Adrenal gland (tissue), 9 donors: ENCODE measurements at regions not wholly inside any gene's neighbourhood (a gene's known extent, or its start where the extent isn't known, plus 50 kb on each side); places are given as distances from the start of the nearest gene placed in this dataset.

Source experiments
- DNase-seq, 7 donors: peaks; one replicate each; pipeline ENCODE4 v3.0.0-alpha.2; 2019 to 2020
- H3K27ac ChIP-seq, 5 donors: fragments of 200-600 bp; sonication (generic) in 4 of 5; 1 replicate in 3 of 5; 2 replicates in 2 of 5; pipeline versions ENCODE4 v1.5.1 to v1.8.0; 2016 to 2020; ENCODE audit warnings: mild to moderate bottlenecking in 1 of 5
- H3K27me3 ChIP-seq: fragments of 200-600 bp; 2 replicates; pipeline ENCODE4 v1.8.0; 2021
- H3K36me3 ChIP-seq, 2 donors: fragments of 200-600 bp; replicated peaks in 1 of 2; 1 replicate in 1 of 2; 2 replicates in 1 of 2; pipeline versions ENCODE4 v1.5.1 to v1.8.0; 2018 to 2022
- H3K4me1 ChIP-seq, 2 donors: fragments of 200-600 bp; replicated peaks in 1 of 2; 1 replicate in 1 of 2; 2 replicates in 1 of 2; pipeline versions ENCODE4 v1.5.1 to v1.8.0; 2018 to 2021
- H3K4me3 ChIP-seq, 4 donors: fragments of 200-600 bp; sonication (generic) in 3 of 4; one replicate each; pipeline ENCODE4 v1.5.1; 2016 to 2018
- H3K9me3 ChIP-seq, 3 donors: fragments of 200-600 bp; sonication (generic) in 1 of 3; replicated peaks in 1 of 3; 1 replicate in 2 of 3; 2 replicates in 1 of 3; pipeline versions ENCODE4 v1.5.1 to v1.8.0; 2016 to 2021
- CTCF ChIP-seq, 6 experiments: fragments of 450-650 bp in 4 of 6; fragments of 200-600 bp in 2 of 6; sonication (generic) in 1 of 6; IDR thresholded peaks; 1 replicate in 5 of 6; 2 replicates in 1 of 6; pipeline versions ENCODE4 v1.5.1 to v1.8.0; 2016 to 2021; ENCODE audit warnings: antibody characterized with exemption in 6 of 6, mild to moderate bottlenecking in 2 of 6, moderate library complexity in 1 of 6
- POLR2A ChIP-seq, 2 donors: fragments of 450-650 bp; IDR thresholded peaks; one replicate each; pipeline ENCODE4 v1.6.1; 2017; ENCODE audit warnings: antibody characterized with exemption in 2 of 2, mild to moderate bottlenecking in 2 of 2, moderate library complexity in 1 of 2
- WGBS, 4 donors: extraction: QIAGEN DNeasy Blood & Tissue Kit in 2 of 4; methylation state at CpG; one replicate each; pipeline versions ENCODE4 v1.1.5 to v1.1.7; 2013 to 2017; 5-methylcytosine and 5-hydroxymethylcytosine counted together
- intact Hi-C, 2 donors: fragments of 100-400 bp; cut with DNase I; formaldehyde crosslinking; loops; one replicate each; pipeline versions ENCODE4 v1.14.1 to v1.15.0; 2022 to 2023
- donor health status: healthy with polysubstance abuse.
- donor health status: Bipolar disorder and iron deficiency.
- donor health status: DM: yes; HTN: yes; CAD: no.
- donor health status: DM: no; HTN: no; CAD: no.
- donor health status: DM: no; HTN: no; CAD: no.

- no peak overlapping the region for H3K4me3 ChIP-seq
- H3K4me1 ChIP-seq: no peaks in the 10 kb centered on the region
- no peaks in the 10 kb centered on the region for H3K36me3 ChIP-seq
- TF ChIP-seq CTCF (IDR thresholded peaks at IDR 0.05) (no peak), POLR2A (IDR thresholded peaks at IDR 0.05) (no peak)
- no peaks in the 10 kb centered on the region for H3K9me3 ChIP-seq
- H3K27me3 ChIP-seq: no peaks in the 10 kb centered on the region
- no peak for DNase-seq
- intact Hi-C loops: no loop called here
- no peak overlapping the region for H3K27ac ChIP-seq
- WGBS, 4 donors: 40 to 74% (median 57%) methylated on average over 1 of the region's 1 CpG
Observed at GRCh38 chr1:96104506-96104905, 617.1 kb upstream of the PTBP2 start.

- TF ChIP-seq CTCF (IDR thresholded peaks at IDR 0.05) (no peak), POLR2A (IDR thresholded peaks at IDR 0.05) (no peak)
- intact Hi-C loops: no loop called here
- Histone ChIP-seq H3K36me3 (no peaks in the 10 kb centered on the region), H3K27ac (no peak overlapping the region), H3K4me1 (no peaks in the 10 kb centered on the region), H3K4me3 (no peak overlapping the region), H3K9me3 (no peaks in the 10 kb centered on the region), H3K27me3 (no peaks in the 10 kb centered on the region)
- DNase-seq: no peak
- WGBS, 4 donors: 29 to 36% (median 35%) methylated on average over 3 of the region's 3 CpGs
Observed at GRCh38 chr1:96104906-96105305, 616.7 kb upstream of the PTBP2 start.

DNA sequence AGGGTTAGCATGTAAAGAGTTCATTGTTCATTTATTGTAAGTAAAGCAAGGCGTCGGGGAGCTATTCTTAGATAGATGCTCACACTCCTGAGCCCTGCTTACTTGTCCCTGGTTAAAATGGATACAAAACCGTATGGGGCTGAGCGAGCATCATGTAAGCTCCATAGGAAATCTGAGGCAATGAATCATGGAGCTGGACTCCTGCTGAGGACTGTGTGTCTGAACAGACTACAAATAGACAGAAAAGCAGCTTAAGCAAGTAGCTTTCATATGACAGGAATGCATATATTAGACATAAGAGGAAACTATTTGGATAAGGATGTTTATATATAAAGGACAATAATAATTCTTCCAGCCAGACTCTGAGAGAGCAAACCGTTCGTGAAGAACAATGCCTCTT is 604.9 kb upstream of the PTBP2 start:
- H3K27me3 ChIP-seq: no peaks in the 10 kb centered on the region
- intact Hi-C loops: no loop called here
- 66 to 80% (median 71%) methylated on average over 6 of the region's 6 CpGs for WGBS, 4 donors

DNA sequence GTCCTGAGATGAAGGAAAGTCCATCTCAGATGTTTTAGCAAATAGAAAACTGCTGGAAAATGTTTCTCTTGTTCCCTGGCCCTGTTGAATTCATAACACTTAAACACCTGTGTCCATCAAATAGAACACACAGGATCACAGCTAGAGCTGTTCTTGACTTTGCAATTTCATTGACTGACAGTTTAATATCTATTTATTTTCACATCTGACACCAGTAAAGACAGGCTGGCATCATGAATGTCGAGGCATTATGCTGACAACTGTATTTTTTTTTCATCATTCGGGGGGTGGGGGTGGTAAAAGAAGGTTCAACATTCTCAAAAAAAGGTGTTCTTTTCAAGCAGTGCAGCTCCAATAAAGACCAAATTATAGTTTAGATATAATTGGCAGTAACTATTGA is 591.2 kb upstream of the PTBP2 start:
- no peaks in the 10 kb centered on the region for H3K27me3 ChIP-seq
- H3K4me3 ChIP-seq: no peak overlapping the region
- no peaks in the 10 kb centered on the region for H3K36me3 ChIP-seq
- no peak for DNase-seq
- no peaks in the 10 kb centered on the region for H3K4me1 ChIP-seq
- 74 to 87% (median 76%) methylated on average over 2 of the region's 2 CpGs for WGBS, 4 donors
- intact Hi-C loops: no loop called here
- no peaks in the 10 kb centered on the region for H3K9me3 ChIP-seq
- no peak overlapping the region for H3K27ac ChIP-seq
- TF ChIP-seq CTCF (IDR thresholded peaks at IDR 0.05) (no peak), POLR2A (IDR thresholded peaks at IDR 0.05) (no peak)

More for the DNA sequence above, 604.9 kb upstream of the PTBP2 start:
- no peaks in the 10 kb centered on the region for H3K36me3 ChIP-seq
- H3K9me3 ChIP-seq: no peaks in the 10 kb centered on the region
- no peak overlapping the region for H3K27ac ChIP-seq
- no peak overlapping the region for H3K4me3 ChIP-seq
- no peak for TF ChIP-seq POLR2A (IDR thresholded peaks at IDR 0.05)
- no peak for TF ChIP-seq CTCF (IDR thresholded peaks at IDR 0.05)
- H3K4me1 ChIP-seq: no peaks in the 10 kb centered on the region
- DNase-seq: no peak
